OCI-LY3 (cell line): ENCODE measurements at regions not wholly inside any gene's neighbourhood (a gene's known extent, or its start where the extent isn't known, plus 50 kb on each side); places are given as distances from the start of the nearest gene placed in this dataset.

Experiments used
- CTCF ChIP-seq: fragments of 200-600, 300-600 bp; sonication (generic); IDR thresholded peaks from 2 replicates; pipeline ENCODE4 v1.5.1; 2014; ENCODE audit warnings: antibody characterized with exemption, low read length, low read depth
- EZH2phosphoT487 ChIP-seq: fragments of 200-600 bp; shearing (Covaris generic); IDR thresholded peaks from 2 replicates; pipeline ENCODE4 v1.6.1; 2018; ENCODE audit warnings: antibody characterized with exemption, mixed run types, low read depth

GRCh38 chr7:19213746-19214145 is 68.5 kb upstream of the FERD3L start:
- no peak for TF ChIP-seq CTCF
- TF ChIP-seq EZH2phosphoT487, result no peak
